GM23338 (cell line): ENCODE measurements at regions not wholly inside any gene's neighbourhood (a gene's known extent, or its start where the extent isn't known, plus 50 kb on each side); places are given as distances from the start of the nearest gene placed in this dataset.

Experiments
- ATAC-seq: fragments of 200-7000 bp; cut with Tn5 transposase; 3 replicates; pipeline ENCODE4 v1.9.1; 2020
- DNase-seq: peaks from one replicate; pipeline ENCODE4 v3.0.0-alpha.2; 2015; ENCODE audit warnings: low spot score
- H2AFZ ChIP-seq: fragments of 200-600 bp; sonication (generic); 2 replicates; pipeline ENCODE4 v1.8.0; 2016; ENCODE audit warnings: antibody characterized with exemption, mild to moderate bottlenecking, moderate library complexity
- H3F3A ChIP-seq: fragments of 200-600 bp; sonication (generic); replicated peaks from 2 replicates; pipeline ENCODE4 v1.8.0; 2017; ENCODE audit warnings: antibody characterized with exemption, mixed run types, low read depth
- H3K27ac ChIP-seq: fragments of 200-600 bp; sonication (generic); 2 replicates; pipeline ENCODE4 v1.6.1; 2016; ENCODE audit warnings: low read depth
- H3K27me3 ChIP-seq: fragments of 200-600 bp; sonication (generic); 2 replicates; pipeline ENCODE4 v1.8.0; 2016; ENCODE audit warnings: mild to moderate bottlenecking, mixed run types, moderate library complexity; ENCODE audit not compliant: insufficient read depth
- H3K36me3 ChIP-seq: fragments of 200-600 bp; sonication (generic); 2 replicates; pipeline ENCODE4 v1.8.0; 2016; ENCODE audit warnings: mild to moderate bottlenecking; ENCODE audit not compliant: insufficient read depth
- H3K4me1 ChIP-seq: fragments of 200-600 bp; sonication (generic); 2 replicates; pipeline ENCODE4 v1.8.0; 2016; ENCODE audit warnings: mild to moderate bottlenecking, moderate library complexity; ENCODE audit not compliant: insufficient read depth
- H3K4me2 ChIP-seq: fragments of 200-600 bp; sonication (generic); 2 replicates; pipeline ENCODE4 v1.7.1; 2017; ENCODE audit warnings: mixed run types
- H3K4me3 ChIP-seq: fragments of 200-600 bp; sonication (generic); 2 replicates; pipeline ENCODE4 v1.6.1; 2016; ENCODE audit warnings: mixed run types
- H3K79me2 ChIP-seq: fragments of 200-600 bp; sonication (generic); replicated peaks from 2 replicates; pipeline ENCODE4 v1.8.0; 2017; ENCODE audit warnings: mild to moderate bottlenecking; ENCODE audit not compliant: insufficient read depth
- H3K9me2 ChIP-seq: fragments of 200-600 bp; sonication (generic); 2 replicates; pipeline ENCODE4 v1.8.0; 2017; ENCODE audit not compliant: insufficient read depth
- H4K20me1 ChIP-seq: fragments of 200-600 bp; sonication (generic); replicated peaks from 2 replicates; pipeline ENCODE4 v1.8.0; 2017; ENCODE audit warnings: mild to moderate bottlenecking; ENCODE audit not compliant: insufficient read depth
- H3K27ac Mint-ChIP-seq: 2 replicates; pipeline ENCODE4 v1.8.0; 2020; ENCODE audit warnings: inconsistent platforms, mild to moderate bottlenecking, moderate library complexity, mixed read lengths
- H3K27me3 Mint-ChIP-seq: 3 replicates; pipeline ENCODE4 v1.8.0; 2022; ENCODE audit warnings: low read depth, mild to moderate bottlenecking, moderate library complexity, mixed read lengths, inconsistent platforms; ENCODE audit not compliant: insufficient read depth, poor library complexity
- H3K36me3 Mint-ChIP-seq: 3 replicates; pipeline ENCODE4 v1.8.0; 2021; ENCODE audit warnings: low read depth, mild to moderate bottlenecking, inconsistent platforms, moderate library complexity, mixed read lengths
- H3K4me1 Mint-ChIP-seq: 3 replicates; pipeline ENCODE4 v1.8.0; 2020; ENCODE audit warnings: mild to moderate bottlenecking, inconsistent platforms, mixed read lengths
- H3K4me3 Mint-ChIP-seq: 3 replicates; pipeline ENCODE4 v1.8.0; 2021; ENCODE audit warnings: moderate library complexity, mild to moderate bottlenecking, inconsistent platforms, mixed read lengths
- H3K9me3 Mint-ChIP-seq: 3 replicates; pipeline ENCODE4 v1.8.0; 2020; ENCODE audit warnings: moderate library complexity, mild to moderate bottlenecking, inconsistent platforms, mixed read lengths
- CREB1 ChIP-seq: fragments of 250-450 bp; sonication (Bioruptor Pico); IDR thresholded peaks from 2 replicates; pipeline ENCODE4 v1.5.0; 2020; ENCODE audit warnings: low read depth, mild to moderate bottlenecking, moderate library complexity
- EZH2 ChIP-seq: fragments of 200-600 bp; sonication (generic); IDR thresholded peaks from one replicate; pipeline ENCODE4 v1.8.0; 2017; ENCODE audit warnings: antibody characterized with exemption, mild to moderate bottlenecking, low read depth; ENCODE audit not compliant: unreplicated experiment
- EZH2phosphoT487 ChIP-seq: fragments of 200-600 bp; sonication (generic); IDR thresholded peaks from one replicate; pipeline ENCODE4 v1.8.1; 2018; ENCODE audit warnings: antibody characterized with exemption; ENCODE audit not compliant: unreplicated experiment
- JUNB ChIP-seq: IDR thresholded peaks from one replicate; pipeline ENCODE4 v1.6.1; 2016; ENCODE audit warnings: antibody characterized with exemption; ENCODE audit not compliant: unreplicated experiment
- NANOG ChIP-seq: IDR thresholded peaks from 2 replicates; pipeline ENCODE4 v1.6.1; 2016; ENCODE audit warnings: antibody characterized with exemption, borderline replicate concordance
- POLR2AphosphoS5 ChIP-seq: IDR thresholded peaks from 2 replicates; pipeline ENCODE4 v1.6.1; 2016; ENCODE audit warnings: antibody characterized with exemption, low read depth
- STAT1 ChIP-seq: IDR thresholded peaks from one replicate; pipeline ENCODE4 v1.6.1; 2016; ENCODE audit warnings: antibody characterized with exemption; ENCODE audit not compliant: unreplicated experiment
- ZNF114 ChIP-seq: fragments of 250-450 bp; sonication (Bioruptor Pico); IDR thresholded peaks from 2 replicates; pipeline ENCODE4 v1.5.0; 2020; ENCODE audit warnings: mild to moderate bottlenecking, moderate library complexity
- ZNF331 ChIP-seq: fragments of 250-450 bp; sonication (Bioruptor Pico); IDR thresholded peaks from 2 replicates; pipeline ENCODE4 v1.5.0; 2020; ENCODE audit warnings: low read depth, mild to moderate bottlenecking, moderate library complexity
- TF ChIP-seq, protein P1 (sequence below): fragments of 250-450 bp; sonication (Bioruptor Pico); IDR thresholded peaks from 2 replicates; pipeline ENCODE4 v1.5.0; 2020; ENCODE audit warnings: mild to moderate bottlenecking, moderate library complexity
- TF ChIP-seq, protein P2 (sequence below): IDR thresholded peaks from one replicate; pipeline ENCODE4 v1.6.1; 2018; ENCODE audit warnings: antibody characterized with exemption; ENCODE audit not compliant: unreplicated experiment
- TF ChIP-seq, protein P3 (sequence below): IDR thresholded peaks from 2 replicates; pipeline ENCODE4 v1.6.1; 2016; ENCODE audit warnings: antibody characterized with exemption
- TF ChIP-seq, protein P4 (sequence below), 2 experiments: fragments of 200-600 bp in 1 of 2; sonication (generic) in 1 of 2; conservative IDR thresholded peaks; 2 replicates each; pipeline versions ENCODE4 v1.5.1 to v1.6.1; 2016 to 2017; ENCODE audit warnings: antibody characterized with exemption in 2 of 2, low read depth in 2 of 2, mild to moderate bottlenecking in 2 of 2, moderate library complexity in 1 of 2

DNA sequence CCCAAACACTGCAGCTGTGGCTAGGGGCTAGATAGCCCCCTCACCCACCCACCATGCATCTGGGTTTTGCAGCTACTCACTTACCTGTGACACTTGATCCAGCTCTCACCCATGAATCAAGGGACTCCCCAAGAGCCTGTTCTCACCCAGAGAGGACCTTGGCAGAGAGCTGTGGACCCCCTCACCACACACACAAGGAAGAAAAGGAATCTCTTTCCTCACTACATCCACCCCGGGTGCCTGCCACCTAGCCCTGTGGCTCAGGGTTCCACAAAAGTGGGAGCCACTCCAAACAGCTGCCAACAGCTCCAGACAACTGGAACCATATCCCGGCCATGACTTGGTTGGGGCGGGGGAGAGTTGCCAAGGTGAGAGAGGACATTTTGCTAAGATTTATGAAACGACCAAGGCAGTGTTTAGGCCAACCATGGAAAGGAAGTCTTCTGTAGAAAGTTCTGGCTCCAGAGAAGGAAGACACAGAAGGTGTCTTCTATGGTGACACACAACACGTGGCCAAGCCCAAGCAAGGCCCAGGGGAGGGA lies 522.1 kb upstream of the RAB6C start:
- Histone ChIP-seq H3K79me2 (no peaks in the 10 kb centered on the region), H3K27me3 (no peaks in the 10 kb centered on the region), H4K20me1 (no peaks in the 10 kb centered on the region), H3F3A (no peaks in the 10 kb centered on the region), H3K4me1 (no peaks in the 10 kb centered on the region), H3K27ac (no peak overlapping the region), H3K4me2 (no peak overlapping the region), H3K4me3 (no peak overlapping the region), H3K36me3 (no peaks in the 10 kb centered on the region), H2AFZ (no peak overlapping the region), H3K9me2 (no peaks in the 10 kb centered on the region)
- TF ChIP-seq JUNB (no peak), CREB1 (CRISPR knock-in tag) (no peak), EZH2phosphoT487 (no peak), NANOG (no peak), POLR2AphosphoS5 (no peak), STAT1 (no peak), ZNF331 (no peak), ZNF114 (CRISPR knock-in tag) (no peak), EZH2 (no peak)
- TF ChIP-seq, protein P1, sequence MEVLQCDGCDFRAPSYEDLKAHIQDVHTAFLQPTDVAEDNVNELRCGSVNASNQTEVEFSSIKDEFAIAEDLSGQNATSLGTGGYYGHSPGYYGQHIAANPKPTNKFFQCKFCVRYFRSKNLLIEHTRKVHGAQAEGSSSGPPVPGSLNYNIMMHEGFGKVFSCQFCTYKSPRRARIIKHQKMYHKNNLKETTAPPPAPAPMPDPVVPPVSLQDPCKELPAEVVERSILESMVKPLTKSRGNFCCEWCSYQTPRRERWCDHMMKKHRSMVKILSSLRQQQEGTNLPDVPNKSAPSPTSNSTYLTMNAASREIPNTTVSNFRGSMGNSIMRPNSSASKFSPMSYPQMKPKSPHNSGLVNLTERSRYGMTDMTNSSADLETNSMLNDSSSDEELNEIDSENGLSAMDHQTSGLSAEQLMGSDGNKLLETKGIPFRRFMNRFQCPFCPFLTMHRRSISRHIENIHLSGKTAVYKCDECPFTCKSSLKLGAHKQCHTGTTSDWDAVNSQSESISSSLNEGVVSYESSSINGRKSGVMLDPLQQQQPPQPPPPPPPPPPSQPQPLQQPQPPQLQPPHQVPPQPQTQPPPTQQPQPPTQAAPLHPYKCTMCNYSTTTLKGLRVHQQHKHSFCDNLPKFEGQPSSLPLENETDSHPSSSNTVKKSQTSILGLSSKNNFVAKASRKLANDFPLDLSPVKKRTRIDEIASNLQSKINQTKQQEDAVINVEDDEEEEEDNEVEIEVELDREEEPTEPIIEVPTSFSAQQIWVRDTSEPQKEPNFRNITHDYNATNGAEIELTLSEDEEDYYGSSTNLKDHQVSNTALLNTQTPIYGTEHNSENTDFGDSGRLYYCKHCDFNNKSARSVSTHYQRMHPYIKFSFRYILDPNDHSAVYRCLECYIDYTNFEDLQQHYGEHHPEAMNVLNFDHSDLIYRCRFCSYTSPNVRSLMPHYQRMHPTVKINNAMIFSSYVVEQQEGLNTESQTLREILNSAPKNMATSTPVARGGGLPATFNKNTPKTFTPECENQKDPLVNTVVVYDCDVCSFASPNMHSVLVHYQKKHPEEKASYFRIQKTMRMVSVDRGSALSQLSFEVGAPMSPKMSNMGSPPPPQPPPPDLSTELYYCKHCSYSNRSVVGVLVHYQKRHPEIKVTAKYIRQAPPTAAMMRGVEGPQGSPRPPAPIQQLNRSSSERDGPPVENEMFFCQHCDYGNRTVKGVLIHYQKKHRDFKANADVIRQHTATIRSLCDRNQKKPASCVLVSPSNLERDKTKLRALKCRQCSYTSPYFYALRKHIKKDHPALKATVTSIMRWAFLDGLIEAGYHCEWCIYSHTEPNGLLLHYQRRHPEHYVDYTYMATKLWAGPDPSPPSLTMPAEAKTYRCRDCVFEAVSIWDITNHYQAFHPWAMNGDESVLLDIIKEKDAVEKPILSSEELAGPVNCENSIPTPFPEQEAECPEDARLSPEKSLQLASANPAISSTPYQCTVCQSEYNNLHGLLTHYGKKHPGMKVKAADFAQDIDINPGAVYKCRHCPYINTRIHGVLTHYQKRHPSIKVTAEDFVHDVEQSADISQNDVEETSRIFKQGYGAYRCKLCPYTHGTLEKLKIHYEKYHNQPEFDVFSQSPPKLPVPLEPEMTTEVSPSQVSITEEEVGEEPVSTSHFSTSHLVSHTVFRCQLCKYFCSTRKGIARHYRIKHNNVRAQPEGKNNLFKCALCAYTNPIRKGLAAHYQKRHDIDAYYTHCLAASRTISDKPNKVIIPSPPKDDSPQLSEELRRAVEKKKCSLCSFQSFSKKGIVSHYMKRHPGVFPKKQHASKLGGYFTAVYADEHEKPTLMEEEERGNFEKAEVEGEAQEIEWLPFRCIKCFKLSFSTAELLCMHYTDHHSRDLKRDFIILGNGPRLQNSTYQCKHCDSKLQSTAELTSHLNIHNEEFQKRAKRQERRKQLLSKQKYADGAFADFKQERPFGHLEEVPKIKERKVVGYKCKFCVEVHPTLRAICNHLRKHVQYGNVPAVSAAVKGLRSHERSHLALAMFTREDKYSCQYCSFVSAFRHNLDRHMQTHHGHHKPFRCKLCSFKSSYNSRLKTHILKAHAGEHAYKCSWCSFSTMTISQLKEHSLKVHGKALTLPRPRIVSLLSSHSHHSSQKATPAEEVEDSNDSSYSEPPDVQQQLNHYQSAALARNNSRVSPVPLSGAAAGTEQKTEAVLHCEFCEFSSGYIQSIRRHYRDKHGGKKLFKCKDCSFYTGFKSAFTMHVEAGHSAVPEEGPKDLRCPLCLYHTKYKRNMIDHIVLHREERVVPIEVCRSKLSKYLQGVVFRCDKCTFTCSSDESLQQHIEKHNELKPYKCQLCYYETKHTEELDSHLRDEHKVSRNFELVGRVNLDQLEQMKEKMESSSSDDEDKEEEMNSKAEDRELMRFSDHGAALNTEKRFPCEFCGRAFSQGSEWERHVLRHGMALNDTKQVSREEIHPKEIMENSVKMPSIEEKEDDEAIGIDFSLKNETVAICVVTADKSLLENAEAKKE, result no peak
- TF ChIP-seq, protein P2, sequence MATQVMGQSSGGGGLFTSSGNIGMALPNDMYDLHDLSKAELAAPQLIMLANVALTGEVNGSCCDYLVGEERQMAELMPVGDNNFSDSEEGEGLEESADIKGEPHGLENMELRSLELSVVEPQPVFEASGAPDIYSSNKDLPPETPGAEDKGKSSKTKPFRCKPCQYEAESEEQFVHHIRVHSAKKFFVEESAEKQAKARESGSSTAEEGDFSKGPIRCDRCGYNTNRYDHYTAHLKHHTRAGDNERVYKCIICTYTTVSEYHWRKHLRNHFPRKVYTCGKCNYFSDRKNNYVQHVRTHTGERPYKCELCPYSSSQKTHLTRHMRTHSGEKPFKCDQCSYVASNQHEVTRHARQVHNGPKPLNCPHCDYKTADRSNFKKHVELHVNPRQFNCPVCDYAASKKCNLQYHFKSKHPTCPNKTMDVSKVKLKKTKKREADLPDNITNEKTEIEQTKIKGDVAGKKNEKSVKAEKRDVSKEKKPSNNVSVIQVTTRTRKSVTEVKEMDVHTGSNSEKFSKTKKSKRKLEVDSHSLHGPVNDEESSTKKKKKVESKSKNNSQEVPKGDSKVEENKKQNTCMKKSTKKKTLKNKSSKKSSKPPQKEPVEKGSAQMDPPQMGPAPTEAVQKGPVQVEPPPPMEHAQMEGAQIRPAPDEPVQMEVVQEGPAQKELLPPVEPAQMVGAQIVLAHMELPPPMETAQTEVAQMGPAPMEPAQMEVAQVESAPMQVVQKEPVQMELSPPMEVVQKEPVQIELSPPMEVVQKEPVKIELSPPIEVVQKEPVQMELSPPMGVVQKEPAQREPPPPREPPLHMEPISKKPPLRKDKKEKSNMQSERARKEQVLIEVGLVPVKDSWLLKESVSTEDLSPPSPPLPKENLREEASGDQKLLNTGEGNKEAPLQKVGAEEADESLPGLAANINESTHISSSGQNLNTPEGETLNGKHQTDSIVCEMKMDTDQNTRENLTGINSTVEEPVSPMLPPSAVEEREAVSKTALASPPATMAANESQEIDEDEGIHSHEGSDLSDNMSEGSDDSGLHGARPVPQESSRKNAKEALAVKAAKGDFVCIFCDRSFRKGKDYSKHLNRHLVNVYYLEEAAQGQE, result no peak
- TF ChIP-seq, protein P3, sequence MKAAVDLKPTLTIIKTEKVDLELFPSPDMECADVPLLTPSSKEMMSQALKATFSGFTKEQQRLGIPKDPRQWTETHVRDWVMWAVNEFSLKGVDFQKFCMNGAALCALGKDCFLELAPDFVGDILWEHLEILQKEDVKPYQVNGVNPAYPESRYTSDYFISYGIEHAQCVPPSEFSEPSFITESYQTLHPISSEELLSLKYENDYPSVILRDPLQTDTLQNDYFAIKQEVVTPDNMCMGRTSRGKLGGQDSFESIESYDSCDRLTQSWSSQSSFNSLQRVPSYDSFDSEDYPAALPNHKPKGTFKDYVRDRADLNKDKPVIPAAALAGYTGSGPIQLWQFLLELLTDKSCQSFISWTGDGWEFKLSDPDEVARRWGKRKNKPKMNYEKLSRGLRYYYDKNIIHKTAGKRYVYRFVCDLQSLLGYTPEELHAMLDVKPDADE, result no peak
- TF ChIP-seq, protein P4, sequence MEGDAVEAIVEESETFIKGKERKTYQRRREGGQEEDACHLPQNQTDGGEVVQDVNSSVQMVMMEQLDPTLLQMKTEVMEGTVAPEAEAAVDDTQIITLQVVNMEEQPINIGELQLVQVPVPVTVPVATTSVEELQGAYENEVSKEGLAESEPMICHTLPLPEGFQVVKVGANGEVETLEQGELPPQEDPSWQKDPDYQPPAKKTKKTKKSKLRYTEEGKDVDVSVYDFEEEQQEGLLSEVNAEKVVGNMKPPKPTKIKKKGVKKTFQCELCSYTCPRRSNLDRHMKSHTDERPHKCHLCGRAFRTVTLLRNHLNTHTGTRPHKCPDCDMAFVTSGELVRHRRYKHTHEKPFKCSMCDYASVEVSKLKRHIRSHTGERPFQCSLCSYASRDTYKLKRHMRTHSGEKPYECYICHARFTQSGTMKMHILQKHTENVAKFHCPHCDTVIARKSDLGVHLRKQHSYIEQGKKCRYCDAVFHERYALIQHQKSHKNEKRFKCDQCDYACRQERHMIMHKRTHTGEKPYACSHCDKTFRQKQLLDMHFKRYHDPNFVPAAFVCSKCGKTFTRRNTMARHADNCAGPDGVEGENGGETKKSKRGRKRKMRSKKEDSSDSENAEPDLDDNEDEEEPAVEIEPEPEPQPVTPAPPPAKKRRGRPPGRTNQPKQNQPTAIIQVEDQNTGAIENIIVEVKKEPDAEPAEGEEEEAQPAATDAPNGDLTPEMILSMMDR (conservative IDR thresholded peaks at IDR 0.05; ENCODE audit: low read depth in 2 of 2), result no peak
- DNase-seq (no peak), ATAC-seq (no peak)
- Mint-ChIP-seq H3K4me1 (no peaks in the 10 kb centered on the region), H3K9me3 (no peaks in the 10 kb centered on the region), H3K36me3 (no peaks in the 10 kb centered on the region), H3K27ac (no peak overlapping the region), H3K27me3 (no peaks in the 10 kb centered on the region), H3K4me3 (no peak overlapping the region)
